T-helper 2 cell (primary cell): ENCODE measurements at regions not wholly inside any gene's neighbourhood (a gene's known extent, or its start where the extent isn't known, plus 50 kb on each side); places are given as distances from the start of the nearest gene placed in this dataset.
"Not testable (repeated sequence)": the region's sequence is repeated elsewhere in the genome, so short reads cannot be mapped to it uniquely, and the experiment has no call there.

Experiments
- DNase-seq, 5 experiments: peaks; one replicate each; pipeline versions ENCODE4 v3.0.0 to v3.0.0-alpha.2; 2012 to 2022

GRCh38 chr2:53103679-53104078, 663.9 kb upstream of the CHAC2 start:
- DNase-seq = no peak

GRCh38 chr2:53098696-53099078, 668.9 kb upstream of the CHAC2 start:
- DNase-seq = no peak

- no peak for DNase-seq
Measured at GRCh38 chr2:53096351-53096750, 671.3 kb upstream of the CHAC2 start.

- no peak for DNase-seq
Measured at GRCh38 chr2:53095664-53096063, 671.9 kb upstream of the CHAC2 start.

GRCh38 chr2:53095227-53095626, 672.4 kb upstream of the CHAC2 start:
- DNase-seq = no peak

- DNase-seq = no peak
Measured at GRCh38 chr2:53093355-53093754, 674.2 kb upstream of the CHAC2 start.

- peak in 1 of 5 experiments; percentile 62 for DNase-seq
Measured at GRCh38 chr2:53091183-53091582, 676.4 kb upstream of the CHAC2 start.

- DNase-seq = no peak
Measured at GRCh38 chr2:53087874-53088461, 679.6 kb upstream of the CHAC2 start.

GRCh38 chr2:53087262-53087873, 680.2 kb upstream of the CHAC2 start:
- DNase-seq = no peak

- DNase-seq = no peak
Measured at GRCh38 chr2:53077413-53077812, 690.2 kb upstream of the CHAC2 start.

GRCh38 chr2:53075760-53076159, 691.8 kb upstream of the CHAC2 start:
- DNase-seq = no peak

GRCh38 chr2:53067533-53067932, 700.1 kb upstream of the CHAC2 start:
- no peak for DNase-seq

- no peak for DNase-seq
Measured at GRCh38 chr2:53067056-53067455, 700.5 kb upstream of the CHAC2 start.

- no peak for DNase-seq
Measured at GRCh38 chr2:53064154-53064553, 703.5 kb upstream of the CHAC2 start.

- DNase-seq = no peak
Measured at GRCh38 chr2:53058526-53058925, 709.1 kb upstream of the CHAC2 start.

- no peak for DNase-seq
Measured at GRCh38 chr2:53053937-53054336, 713.7 kb upstream of the CHAC2 start.

GRCh38 chr2:53051157-53051556, 716.4 kb upstream of the CHAC2 start:
- no peak for DNase-seq

- peak in 1 of 5 experiments; percentile 71 for DNase-seq
Measured at GRCh38 chr2:53040536-53041229, 726.9 kb upstream of the CHAC2 start.

- no peak for DNase-seq
Measured at GRCh38 chr2:53036196-53036595, 731.4 kb upstream of the CHAC2 start.

GRCh38 chr2:53035153-53035552, 732.5 kb upstream of the CHAC2 start:
- no peak for DNase-seq

GRCh38 chr2:53033411-53033810, 734.2 kb upstream of the CHAC2 start:
- no peak for DNase-seq

GRCh38 chr2:53028746-53029423, 738.7 kb upstream of the CHAC2 start:
- no peak for DNase-seq

GRCh38 chr2:53028225-53028624, 739.4 kb upstream of the CHAC2 start:
- DNase-seq = no peak

GRCh38 chr2:53022248-53022647, 745.4 kb upstream of the CHAC2 start:
- DNase-seq = not testable (repeated sequence)
